Activated naive CD4-positive, alpha-beta T cell treated with Interleukin-2 at 50 U/mL for 16 hours (primary cell): ENCODE measurements at regions not wholly inside any gene's neighbourhood (a gene's known extent, or its start where the extent isn't known, plus 50 kb on each side); places are given as distances from the start of the nearest gene placed in this dataset.
A peak's percentile ranks its signal among the peaks of the same experiment; 100 is the strongest.

Experiments
- DNase-seq: peaks from one replicate; pipeline ENCODE4 v3.0.0-alpha.2; 2020

- DNase-seq, result no peak
Observed at GRCh38 chr5:110085826-110086225, 396.1 kb downstream of the MAN2A1 start.

GRCh38 chr5:110086658-110087388 lies 397.1 kb downstream of the MAN2A1 start:
- DNase-seq, result peak; percentile 33

GRCh38 chr5:110087829-110088228 lies 398.1 kb downstream of the MAN2A1 start:
- DNase-seq, result no peak

GRCh38 chr5:110088676-110089436 lies 399.1 kb downstream of the MAN2A1 start:
- DNase-seq, result no peak

GRCh38 chr5:110092955-110093785 lies 403.4 kb downstream of the MAN2A1 start:
- no peak for DNase-seq

GRCh38 chr5:110094109-110094508 lies 404.4 kb downstream of the MAN2A1 start:
- DNase-seq, result no peak

- DNase-seq, result no peak
Observed at GRCh38 chr5:110094548-110094947, 404.8 kb downstream of the MAN2A1 start.

GRCh38 chr5:110096419-110096818 lies 406.7 kb downstream of the MAN2A1 start:
- no peak for DNase-seq

- no peak for DNase-seq
Observed at GRCh38 chr5:110099572-110099971, 409.8 kb downstream of the MAN2A1 start.

GRCh38 chr5:110103081-110103480 lies 413.4 kb downstream of the MAN2A1 start:
- DNase-seq, result no peak

- DNase-seq, result no peak
Observed at GRCh38 chr5:110104060-110104725, 414.5 kb downstream of the MAN2A1 start.

- no peak for DNase-seq
Observed at GRCh38 chr5:110104726-110105669, 415.3 kb downstream of the MAN2A1 start.

- DNase-seq, result no peak
Observed at GRCh38 chr5:110105692-110106091, 416.0 kb downstream of the MAN2A1 start.

- DNase-seq, result no peak
Observed at GRCh38 chr5:110106750-110107149, 417.0 kb downstream of the MAN2A1 start.

- DNase-seq, result no peak
Observed at GRCh38 chr5:110108520-110108919, 418.8 kb downstream of the MAN2A1 start.

- no peak for DNase-seq
Observed at GRCh38 chr5:110109667-110110066, 419.9 kb downstream of the MAN2A1 start.

GRCh38 chr5:110112348-110112747 lies 422.6 kb downstream of the MAN2A1 start:
- no peak for DNase-seq

- DNase-seq, result no peak
Observed at GRCh38 chr5:110115503-110115902, 425.8 kb downstream of the MAN2A1 start.

- no peak for DNase-seq
Observed at GRCh38 chr5:110116539-110116938, 426.8 kb downstream of the MAN2A1 start.

- DNase-seq, result no peak
Observed at GRCh38 chr5:110134963-110135935, 445.5 kb downstream of the MAN2A1 start.
